Left ventricle myocardium inferior (tissue), 1 donor: ENCODE measurements at regions not wholly inside any gene's neighbourhood (a gene's known extent, or its start where the extent isn't known, plus 50 kb on each side); places are given as distances from the start of the nearest gene placed in this dataset.

Source experiments
- DNase-seq: peaks from one replicate; pipeline ENCODE4 v3.0.0-alpha.2; 2020
- H3K27ac ChIP-seq: fragments of 200-600 bp; replicated peaks from 2 replicates; pipeline ENCODE4 v1.8.0; 2021
- H3K27me3 ChIP-seq: fragments of 200-600 bp; 2 replicates; pipeline ENCODE4 v1.8.0; 2021; ENCODE audit warnings: low read depth
- H3K36me3 ChIP-seq: fragments of 200-600 bp; 2 replicates; pipeline ENCODE4 v1.8.0; 2021
- H3K4me1 ChIP-seq: fragments of 200-600 bp; 2 replicates; pipeline ENCODE4 v1.8.0; 2021
- H3K4me3 ChIP-seq: fragments of 200-600 bp; 2 replicates; pipeline ENCODE4 v1.8.0; 2021; ENCODE audit warnings: mild to moderate bottlenecking, moderate library complexity
- H3K9me3 ChIP-seq: fragments of 200-600 bp; replicated peaks from 2 replicates; pipeline ENCODE4 v1.8.0; 2021
- intact Hi-C: fragments of 100-400 bp; cut with micrococcal nuclease; formaldehyde crosslinking; loops from one replicate; pipeline ENCODE4 v1.11.0; 2022
- TF ChIP-seq, protein P1 (sequence below): fragments of 200-600 bp; IDR thresholded peaks from 2 replicates; pipeline ENCODE4 v1.8.0; 2021; ENCODE audit warnings: antibody characterized with exemption, mild to moderate bottlenecking, borderline replicate concordance
- donor health status: DM: no; HTN: yes; CAD: no; lungs with severe emphysema.

DNA sequence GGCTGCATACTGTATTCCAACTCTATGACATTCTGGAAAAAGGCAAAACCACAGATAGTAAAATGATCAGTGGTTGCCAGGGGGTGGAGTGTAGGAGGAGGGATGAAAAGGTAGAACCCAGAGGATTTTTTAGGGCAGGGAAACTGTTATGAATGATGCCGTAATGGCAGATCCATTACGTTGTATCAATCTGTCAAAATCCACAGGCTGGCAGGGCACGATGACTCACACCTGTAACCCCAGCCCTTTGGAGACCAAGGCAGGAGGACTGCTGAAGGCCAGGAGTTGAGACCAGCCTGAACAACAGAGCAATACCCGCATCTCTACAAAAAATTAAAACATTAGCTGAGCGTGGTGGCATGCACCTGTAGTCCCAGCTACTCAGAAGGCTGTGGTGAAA lies 91.8 kb downstream of the RMI2 start:
- intact Hi-C loops = no loop called here

DNA sequence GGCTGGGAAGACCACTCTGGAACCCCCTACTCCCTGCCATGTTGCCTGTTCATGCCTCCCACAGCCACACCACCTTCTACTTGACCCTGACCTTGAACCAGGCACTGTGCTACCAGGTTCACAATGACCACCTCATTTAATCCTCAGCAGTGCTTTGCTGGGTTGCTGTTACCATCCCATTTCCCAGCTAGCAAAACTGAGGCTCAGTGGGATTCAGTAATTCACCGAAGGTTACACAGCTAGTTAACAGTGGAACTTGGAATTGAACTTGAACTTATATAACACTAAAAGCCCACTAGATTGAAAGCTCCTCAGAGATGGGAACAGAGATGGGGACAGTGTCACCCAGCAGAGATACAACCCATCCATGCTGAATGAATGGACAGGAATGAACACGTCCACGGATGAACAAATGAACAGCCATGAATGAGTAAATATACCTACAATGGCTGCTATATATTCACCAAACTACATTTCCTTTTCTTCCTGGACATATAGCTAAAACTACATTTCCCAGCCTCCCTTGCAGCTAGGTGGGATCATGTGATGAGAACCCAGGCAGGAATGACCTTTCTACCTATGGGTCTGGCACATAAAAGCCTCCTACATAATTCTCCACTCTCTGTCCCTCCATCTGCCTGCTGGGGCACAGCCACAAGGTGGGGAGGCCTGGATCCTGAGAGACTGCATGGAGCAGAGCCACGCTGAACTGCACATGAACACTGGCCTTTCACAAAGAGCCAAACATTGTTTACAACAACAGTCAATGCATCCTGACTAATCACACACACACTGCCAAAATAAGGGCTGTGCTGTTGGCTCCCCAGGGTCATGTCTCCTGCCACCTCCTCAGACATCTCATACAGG lies 94.8 kb downstream of the RMI2 start:
- Histone ChIP-seq H3K27ac (no peak overlapping the region), H3K4me3 (no peak overlapping the region), H3K27me3 (peaks cover 14% of the 10 kb centered on the region), H3K4me1 (no peaks in the 10 kb centered on the region), H3K36me3 (peaks cover 5% of the 10 kb centered on the region), H3K9me3 (peaks cover 24% of the 10 kb centered on the region)
- TF ChIP-seq, protein P1, sequence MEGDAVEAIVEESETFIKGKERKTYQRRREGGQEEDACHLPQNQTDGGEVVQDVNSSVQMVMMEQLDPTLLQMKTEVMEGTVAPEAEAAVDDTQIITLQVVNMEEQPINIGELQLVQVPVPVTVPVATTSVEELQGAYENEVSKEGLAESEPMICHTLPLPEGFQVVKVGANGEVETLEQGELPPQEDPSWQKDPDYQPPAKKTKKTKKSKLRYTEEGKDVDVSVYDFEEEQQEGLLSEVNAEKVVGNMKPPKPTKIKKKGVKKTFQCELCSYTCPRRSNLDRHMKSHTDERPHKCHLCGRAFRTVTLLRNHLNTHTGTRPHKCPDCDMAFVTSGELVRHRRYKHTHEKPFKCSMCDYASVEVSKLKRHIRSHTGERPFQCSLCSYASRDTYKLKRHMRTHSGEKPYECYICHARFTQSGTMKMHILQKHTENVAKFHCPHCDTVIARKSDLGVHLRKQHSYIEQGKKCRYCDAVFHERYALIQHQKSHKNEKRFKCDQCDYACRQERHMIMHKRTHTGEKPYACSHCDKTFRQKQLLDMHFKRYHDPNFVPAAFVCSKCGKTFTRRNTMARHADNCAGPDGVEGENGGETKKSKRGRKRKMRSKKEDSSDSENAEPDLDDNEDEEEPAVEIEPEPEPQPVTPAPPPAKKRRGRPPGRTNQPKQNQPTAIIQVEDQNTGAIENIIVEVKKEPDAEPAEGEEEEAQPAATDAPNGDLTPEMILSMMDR = no peak
- intact Hi-C loops = no loop called here
- no peak for DNase-seq

More for the DNA sequence above, 91.8 kb downstream of the RMI2 start:
- peaks cover 5% of the 10 kb centered on the region for H3K36me3 ChIP-seq
- no peak for DNase-seq
- H3K4me3 ChIP-seq = no peak overlapping the region
- TF ChIP-seq, protein P1 = no peak
- H3K9me3 ChIP-seq = peaks cover 31% of the 10 kb centered on the region
- H3K4me1 ChIP-seq = no peaks in the 10 kb centered on the region
- H3K27me3 ChIP-seq = peaks cover 14% of the 10 kb centered on the region
- H3K27ac ChIP-seq = no peak overlapping the region

DNA sequence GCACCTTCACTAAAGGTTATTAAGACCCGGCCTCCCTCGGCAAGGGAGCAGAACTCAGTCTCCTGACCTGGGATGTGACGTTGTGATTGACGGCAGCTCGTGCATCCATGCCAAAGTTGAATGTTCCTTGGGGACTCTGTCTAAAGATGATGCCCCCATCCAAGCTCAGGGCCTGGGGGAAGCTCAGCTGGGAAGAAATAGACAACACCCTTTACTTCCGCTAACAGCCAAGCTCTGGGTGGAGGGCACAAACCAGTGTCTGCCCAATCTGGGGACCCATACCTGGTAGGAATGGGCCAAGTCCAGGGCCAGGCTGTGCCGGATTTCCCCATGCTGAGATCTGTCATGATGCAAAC lies 95.4 kb downstream of the RMI2 start:
- Histone ChIP-seq H3K27me3 (peaks cover 8% of the 10 kb centered on the region), H3K9me3 (peaks cover 24% of the 10 kb centered on the region), H3K36me3 (peaks cover 5% of the 10 kb centered on the region), H3K4me3 (no peak overlapping the region), H3K27ac (no peak overlapping the region), H3K4me1 (no peaks in the 10 kb centered on the region)
- no peak for DNase-seq
- TF ChIP-seq, protein P1 = no peak
- intact Hi-C loops = no loop called here

DNA sequence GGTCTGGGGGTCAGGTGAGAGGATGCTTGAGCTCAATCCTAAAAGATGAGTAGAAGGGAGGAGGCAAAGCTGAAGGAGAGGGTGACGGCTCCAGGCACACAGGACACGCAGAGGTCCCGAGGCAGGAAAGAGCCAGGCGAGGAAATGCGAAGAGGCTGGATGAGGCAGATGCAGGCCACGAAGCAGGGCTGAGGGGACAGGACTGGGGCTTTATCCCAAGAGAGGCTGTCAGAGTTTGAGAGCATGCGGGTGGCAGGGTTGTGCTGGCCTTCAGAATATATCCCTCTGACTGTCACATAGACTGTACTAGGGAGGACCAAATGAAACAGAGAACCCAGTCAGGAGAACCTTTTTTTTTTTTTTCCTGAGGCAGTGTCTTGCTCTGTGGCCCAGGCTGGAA lies 100.2 kb downstream of the RMI2 start:
- TF ChIP-seq, protein P1 = no peak
- peaks cover 5% of the 10 kb centered on the region for H3K36me3 ChIP-seq
- no peaks in the 10 kb centered on the region for H3K4me1 ChIP-seq
- H3K27me3 ChIP-seq = no peaks in the 10 kb centered on the region
- intact Hi-C loops = no loop called here
- no peak overlapping the region for H3K27ac ChIP-seq
- H3K4me3 ChIP-seq = no peak overlapping the region
- DNase-seq = no peak
- peaks cover 15% of the 10 kb centered on the region for H3K9me3 ChIP-seq

DNA sequence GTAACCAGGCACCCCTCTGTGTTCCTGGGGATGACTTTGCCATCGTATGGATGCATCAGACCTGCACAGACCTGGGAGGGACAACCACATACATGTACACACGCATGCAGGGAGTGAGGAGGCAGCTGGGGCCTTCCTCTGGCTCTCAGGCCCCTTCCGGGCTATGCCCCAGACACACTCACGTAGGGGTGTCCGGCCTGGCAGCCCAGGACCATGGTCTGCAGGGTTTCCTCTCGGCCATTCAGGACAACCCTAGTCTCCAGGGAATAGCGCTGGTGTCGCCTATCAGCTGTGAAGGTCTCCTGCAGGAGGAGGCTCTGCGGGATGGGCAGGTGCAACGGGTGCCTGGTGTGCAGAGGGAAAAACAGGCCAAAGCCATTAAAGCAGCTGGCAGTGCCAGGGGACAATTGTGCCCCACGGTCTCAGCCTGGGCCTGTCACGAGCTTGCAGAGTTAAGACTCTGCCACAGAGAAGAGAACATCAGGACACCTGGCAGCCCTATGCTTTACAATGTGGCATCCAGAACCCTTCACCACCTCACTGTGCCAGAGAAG lies 101.4 kb downstream of the RMI2 start:
- H3K36me3 ChIP-seq = peaks cover 2% of the 10 kb centered on the region
- no peaks in the 10 kb centered on the region for H3K27me3 ChIP-seq
- TF ChIP-seq, protein P1 = no peak
- DNase-seq = no peak
- no peak overlapping the region for H3K4me3 ChIP-seq
- peaks cover 3% of the 10 kb centered on the region for H3K9me3 ChIP-seq
- intact Hi-C loops = no loop called here
- no peak overlapping the region for H3K27ac ChIP-seq
- no peaks in the 10 kb centered on the region for H3K4me1 ChIP-seq
